ENCODE measurements at regions not wholly inside any gene's neighbourhood (a gene's known extent, or its start where the extent isn't known, plus 50 kb on each side); places are given as distances from the start of the nearest gene placed in this dataset.

- Histone ChIP-seq H3K4me3 (replicated peaks in 1 of 3; ENCODE audit: insufficient read depth in 1 of 3, low read depth in 1 of 3, low read length in 3 of 3) (no peak overlapping the region), H3K4me1 (ENCODE audit: control insufficient read depth, extremely low read depth, insufficient read depth, low read length) (no peaks in the 10 kb centered on the region), H3K9me1 (replicated peaks; ENCODE audit: control insufficient read depth, extremely low read depth, insufficient read depth, low read length) (no peaks in the 10 kb centered on the region), H3K9me3 (replicated peaks; ENCODE audit: control insufficient read depth, insufficient read depth, low read length) (no peaks in the 10 kb centered on the region), H4K20me1 (replicated peaks; ENCODE audit: control insufficient read depth, extremely low read depth, insufficient read depth, low read length) (no peaks in the 10 kb centered on the region), H3K27ac (ENCODE audit: insufficient read depth, low read depth, low read length) (no peak overlapping the region), H3K4me2 (ENCODE audit: insufficient read depth, low read length) (no peak overlapping the region), H2AFZ (ENCODE audit: low read depth, low read length) (no peak overlapping the region), H3K79me2 (ENCODE audit: control insufficient read depth, insufficient read depth, low read length) (no peaks in the 10 kb centered on the region), H3K27me3 (ENCODE audit: control insufficient read depth in 2 of 2, insufficient read depth in 2 of 2, low read length in 2 of 2) (no peaks in the 10 kb centered on the region), H3K9ac (replicated peaks; ENCODE audit: extremely low read depth, insufficient read depth, low read length) (no peak overlapping the region), H3K36me3 (ENCODE audit: control insufficient read depth in 2 of 2, extremely low read depth in 1 of 2, insufficient read depth in 2 of 2, low read length in 2 of 2) (no peaks in the 10 kb centered on the region)
- FAIRE-seq = no peak
- dilution Hi-C loops (cut with MboI; ENCODE audit: extremely low pct_ligation_motif_present, low sequenced_read_pairs) (no loop called here), intact Hi-C loops (cut with micrococcal nuclease) (no loop called here)
- TF ChIP-seq MAX (IDR thresholded peaks at IDR 0.05; ENCODE audit: insufficient read depth, insufficient read length) = no peak
- TF ChIP-seq CTCF (IDR thresholded peaks at IDR 0.05; ENCODE audit: extremely low read depth in 1 of 2, insufficient read depth in 1 of 2, low read depth in 1 of 2, low read length in 2 of 2) = no peak
- no peak for TF ChIP-seq POLR2AphosphoS5 (IDR thresholded peaks at IDR 0.05; ENCODE audit: insufficient read depth, low read depth, low read length)
- no peak for TF ChIP-seq FOS (IDR thresholded peaks at IDR 0.05; ENCODE audit: borderline replicate concordance, insufficient read depth, low read length)
- no peak for TF ChIP-seq GATA2 (IDR thresholded peaks at IDR 0.05; ENCODE audit: insufficient read depth, insufficient read length, low read depth, low read length)
- TF ChIP-seq EZH2 (IDR thresholded peaks at IDR 0.05; ENCODE audit: borderline replicate concordance, low read depth, low read length, severe bottlenecking) = no peak
- TF ChIP-seq MYC (IDR thresholded peaks at IDR 0.05; ENCODE audit: low read depth, low read length) = no peak
- TF ChIP-seq JUN (IDR thresholded peaks at IDR 0.05; ENCODE audit: borderline replicate concordance, insufficient read depth, insufficient read length, low read depth) = no peak
- no peak for TF ChIP-seq POLR2A (IDR thresholded peaks at IDR 0.05; ENCODE audit: low read depth, low read length)
- CTCF ChIA-PET = no interaction called here
- DNase-seq (ENCODE audit: low read depth, low spot score) = no peak
- BruUV-seq (replicated peaks) = no TSS peak
- POLR2A ChIA-PET = no interaction called here
These were observed 54.4 kb upstream of the P2RY1 start for GRCh38 chr3:152780553-152780952.

Measured in endothelial cell of umbilical vein (primary cell).